HG03575 (cell line): ENCODE measurements at regions not wholly inside any gene's neighbourhood (a gene's known extent, or its start where the extent isn't known, plus 50 kb on each side); places are given as distances from the start of the nearest gene placed in this dataset.

ENCODE experiments used
- ATAC-seq: cut with Tn5 transposase; IDR thresholded peaks from one replicate; pipeline ENCODE4 v1.9.1; 2021; ENCODE audit not compliant: unreplicated experiment, insufficient number of reproducible peaks, low FRiP score; ENCODE audit errors: extremely low read depth

- ATAC-seq = no peak
Observed at GRCh38 chr2:60302377-60303126, 250.9 kb downstream of the BCL11A start.

- no peak for ATAC-seq
Observed at GRCh38 chr2:60301726-60302125, 251.7 kb downstream of the BCL11A start.

GRCh38 chr2:60299179-60299578, 254.3 kb downstream of the BCL11A start:
- ATAC-seq = no peak

GRCh38 chr2:60298006-60298696, 255.3 kb downstream of the BCL11A start:
- ATAC-seq = no peak

- ATAC-seq = no peak
Observed at GRCh38 chr2:60297296-60298005, 256.0 kb downstream of the BCL11A start.

- ATAC-seq = no peak
Observed at GRCh38 chr2:60296219-60296955, 257.1 kb downstream of the BCL11A start.

- ATAC-seq = no peak
Observed at GRCh38 chr2:60295636-60295962, 257.9 kb downstream of the BCL11A start.

- ATAC-seq = no peak
Observed at GRCh38 chr2:60294901-60295635, 258.4 kb downstream of the BCL11A start.

GRCh38 chr2:60292242-60292641, 261.2 kb downstream of the BCL11A start:
- ATAC-seq = no peak

GRCh38 chr2:60290509-60290908, 262.9 kb downstream of the BCL11A start:
- ATAC-seq = no peak

- no peak for ATAC-seq
Observed at GRCh38 chr2:60285626-60286316, 267.7 kb downstream of the BCL11A start.

- ATAC-seq = no peak
Observed at GRCh38 chr2:60283626-60284025, 269.8 kb downstream of the BCL11A start.

GRCh38 chr2:60282886-60283285, 270.6 kb downstream of the BCL11A start:
- ATAC-seq = no peak

- ATAC-seq = no peak
Observed at GRCh38 chr2:60281730-60282129, 271.7 kb downstream of the BCL11A start.

- no peak for ATAC-seq
Observed at GRCh38 chr2:60280238-60280637, 273.2 kb downstream of the BCL11A start.

- ATAC-seq = no peak
Observed at GRCh38 chr2:60278906-60279305, 274.5 kb downstream of the BCL11A start.

- ATAC-seq = no peak
Observed at GRCh38 chr2:60275958-60276357, 277.5 kb downstream of the BCL11A start.

- no peak for ATAC-seq
Observed at GRCh38 chr2:60273836-60274235, 279.6 kb downstream of the BCL11A start.
